ENCODE measurements at regions not wholly inside any gene's neighbourhood (a gene's known extent, or its start where the extent isn't known, plus 50 kb on each side); places are given as distances from the start of the nearest gene placed in this dataset.

DNA sequence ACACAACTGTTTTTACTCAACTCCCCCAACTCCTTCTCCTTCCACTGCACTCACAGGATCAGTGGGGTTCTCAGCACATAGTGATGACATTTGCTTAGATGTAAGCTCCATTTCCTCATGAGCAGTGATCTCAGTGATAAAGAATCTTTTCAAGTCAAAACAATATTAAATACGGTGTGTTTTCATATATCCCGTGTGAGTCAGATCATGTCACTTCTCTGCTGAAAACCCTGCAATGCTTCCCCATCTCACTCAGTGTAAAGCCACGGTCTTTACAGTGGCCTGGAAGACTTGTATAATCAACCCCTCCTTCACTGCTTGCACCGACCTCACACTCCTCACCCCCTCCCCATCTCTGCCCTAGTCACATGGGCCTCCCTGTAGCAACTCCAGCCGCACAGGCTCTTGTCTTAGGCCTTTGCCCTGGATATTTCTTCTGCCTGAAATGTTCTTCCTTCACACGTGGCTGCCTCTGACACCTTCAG lies 149.7 kb upstream of the ARHGAP5 start:
- peak; percentile 32 for DNase-seq (ENCODE audit: extremely low spot score)
- ChIA-PET POLR2A (interaction anchor here (1.2 kb wide), 1 partner anchor 39 kb away, joined by 3 read pairs; no protein-coding TSS in a partner anchor), CTCF (interaction anchor here (0.6 to 3.2 kb wide), 9 partner anchors 8 to 487 kb away, joined by 3 to 10 read pairs (median 5); no protein-coding TSS in a partner anchor)

DNA sequence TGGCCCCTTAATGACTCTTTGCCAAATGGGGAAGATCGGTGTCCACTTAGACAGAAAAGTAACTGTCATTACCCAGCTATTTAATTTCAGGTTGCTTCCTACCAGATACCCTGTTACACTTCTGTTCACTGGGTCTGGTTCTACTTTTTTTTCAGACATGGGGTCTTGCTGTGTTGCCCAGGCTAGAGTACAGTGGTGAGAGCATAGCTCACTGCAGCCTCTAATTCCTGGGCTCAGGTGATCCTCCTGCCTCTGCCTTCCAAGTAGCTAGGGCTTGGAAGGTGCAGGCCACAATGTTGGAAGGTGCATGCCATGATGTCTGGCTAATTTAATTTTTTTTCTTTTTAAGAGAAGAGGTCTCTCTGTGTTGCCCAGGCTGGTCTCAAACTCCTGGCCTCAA lies 147.0 kb upstream of the ARHGAP5 start:
- TF ChIP-seq HDGF (IDR thresholded peaks at IDR 0.05; ENCODE audit: borderline replicate concordance) (no peak), SUZ12 (IDR thresholded peaks at IDR 0.05) (no peak)
- no peak for DNase-seq (ENCODE audit: extremely low spot score)
- ChIA-PET CTCF (no interaction called here), POLR2A (interaction anchor here (2.2 kb wide), 1 partner anchor 146 kb away, joined by 6 read pairs; no protein-coding TSS in a partner anchor)

More for the DNA sequence above, 149.7 kb upstream of the ARHGAP5 start:
- TF ChIP-seq NFRKB (IDR thresholded peaks at IDR 0.05) (no peak), TARDBP (IDR thresholded peaks at IDR 0.05) (no peak), FOXM1 (IDR thresholded peaks at IDR 0.05; ENCODE audit: borderline replicate concordance) (no peak), SUZ12 (IDR thresholded peaks at IDR 0.05) (no peak), HDGF (IDR thresholded peaks at IDR 0.05; ENCODE audit: borderline replicate concordance) (no peak), ARNT (IDR thresholded peaks at IDR 0.05) (no peak), CTBP1 (IDR thresholded peaks at IDR 0.05; ENCODE audit: borderline replicate concordance) (no peak), SP1 (IDR thresholded peaks at IDR 0.05) (no peak), ELF4 (IDR thresholded peaks at IDR 0.05) (no peak), L3MBTL2 (conservative IDR thresholded peaks at IDR 0.05) (no peak; the same call in 1 of the 2 replicates), BHLHE40 (IDR thresholded peaks at IDR 0.05; ENCODE audit: borderline replicate concordance) (no peak), ZNF384 (IDR thresholded peaks at IDR 0.05) (no peak), LEF1 (IDR thresholded peaks at IDR 0.05; ENCODE audit: borderline replicate concordance) (no peak), FOXA1 (IDR thresholded peaks at IDR 0.05) (no peak), FOXK2 (IDR thresholded peaks at IDR 0.05) (no peak)
- TF ChIP-seq, protein P1, sequence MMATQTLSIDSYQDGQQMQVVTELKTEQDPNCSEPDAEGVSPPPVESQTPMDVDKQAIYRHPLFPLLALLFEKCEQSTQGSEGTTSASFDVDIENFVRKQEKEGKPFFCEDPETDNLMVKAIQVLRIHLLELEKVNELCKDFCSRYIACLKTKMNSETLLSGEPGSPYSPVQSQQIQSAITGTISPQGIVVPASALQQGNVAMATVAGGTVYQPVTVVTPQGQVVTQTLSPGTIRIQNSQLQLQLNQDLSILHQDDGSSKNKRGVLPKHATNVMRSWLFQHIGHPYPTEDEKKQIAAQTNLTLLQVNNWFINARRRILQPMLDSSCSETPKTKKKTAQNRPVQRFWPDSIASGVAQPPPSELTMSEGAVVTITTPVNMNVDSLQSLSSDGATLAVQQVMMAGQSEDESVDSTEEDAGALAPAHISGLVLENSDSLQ (IDR thresholded peaks at IDR 0.05): no peak

DNA sequence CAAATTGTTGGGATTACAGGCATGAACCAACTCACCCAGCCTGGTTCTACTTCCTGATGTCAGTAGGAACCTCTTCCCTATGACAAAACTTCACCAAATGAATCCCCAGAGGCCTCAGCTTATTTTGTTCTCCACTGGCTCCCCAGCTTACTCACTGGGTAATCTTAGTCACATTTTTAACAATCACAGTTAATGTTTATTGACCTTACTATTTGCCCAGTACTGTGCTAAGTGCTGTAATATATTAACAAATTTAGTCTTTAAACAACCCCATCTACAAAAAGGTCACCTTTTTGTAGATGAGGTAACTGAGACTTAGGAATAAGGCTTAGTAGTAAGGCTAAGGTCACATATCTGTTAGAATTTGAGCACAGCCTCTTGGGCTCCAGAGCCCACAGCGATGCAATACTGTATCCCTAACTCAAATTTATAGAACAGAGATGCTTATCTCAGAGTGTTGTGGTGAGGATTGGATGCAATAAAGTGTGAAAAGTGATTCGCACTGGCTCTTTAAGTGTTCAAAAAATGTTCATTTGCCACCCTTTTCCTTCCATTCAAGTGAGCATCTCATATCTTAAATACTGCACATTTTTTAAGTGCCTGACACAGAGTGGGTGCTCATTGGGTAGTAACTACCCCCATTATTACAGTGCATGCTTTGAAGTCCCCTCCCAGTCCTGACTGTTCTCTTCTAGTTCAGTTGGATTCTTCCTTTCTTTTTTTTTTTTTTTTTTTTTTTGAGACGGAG lies 146.4 kb upstream of the ARHGAP5 start:
- ChIA-PET POLR2A (interaction anchor here (2.2 kb wide), 1 partner anchor 146 kb away, joined by 6 read pairs; no protein-coding TSS in a partner anchor), CTCF (interaction anchor here (0.9 kb wide), 1 partner anchor 629 kb away, joined by 3 read pairs; no protein-coding TSS in a partner anchor)
- TF ChIP-seq ZNF384 (IDR thresholded peaks at IDR 0.05) (peak; percentile 48; the same call in 1 of the 2 replicates), SUZ12 (IDR thresholded peaks at IDR 0.05) (no peak), CTBP1 (IDR thresholded peaks at IDR 0.05; ENCODE audit: borderline replicate concordance) (no peak), ELF4 (IDR thresholded peaks at IDR 0.05) (no peak), SP1 (IDR thresholded peaks at IDR 0.05) (no peak), FOXM1 (IDR thresholded peaks at IDR 0.05; ENCODE audit: borderline replicate concordance) (no peak)
- no peak for DNase-seq (ENCODE audit: extremely low spot score)

DNA sequence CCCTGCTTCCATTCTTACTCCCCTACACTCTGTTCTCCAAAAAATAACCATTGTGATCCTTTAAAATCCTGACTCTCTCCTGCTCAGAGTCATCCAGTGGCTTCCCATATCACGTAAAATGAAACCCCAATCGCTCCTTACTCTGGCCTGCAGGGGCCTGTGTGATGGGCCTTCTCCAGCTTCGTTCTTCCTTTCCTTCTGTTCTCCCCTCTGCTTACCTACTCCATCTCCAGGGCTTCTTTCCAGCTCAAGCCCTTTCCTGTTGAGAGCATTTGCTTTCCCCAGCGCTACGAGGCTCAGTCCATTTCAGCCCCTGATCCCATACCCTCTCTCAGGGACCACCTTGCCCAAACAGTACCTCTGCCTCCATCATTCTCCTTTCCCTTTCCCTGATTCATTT lies 144.4 kb upstream of the ARHGAP5 start:
- DNase-seq (ENCODE audit: extremely low spot score): no peak
- CTCF ChIA-PET: no interaction called here

DNA sequence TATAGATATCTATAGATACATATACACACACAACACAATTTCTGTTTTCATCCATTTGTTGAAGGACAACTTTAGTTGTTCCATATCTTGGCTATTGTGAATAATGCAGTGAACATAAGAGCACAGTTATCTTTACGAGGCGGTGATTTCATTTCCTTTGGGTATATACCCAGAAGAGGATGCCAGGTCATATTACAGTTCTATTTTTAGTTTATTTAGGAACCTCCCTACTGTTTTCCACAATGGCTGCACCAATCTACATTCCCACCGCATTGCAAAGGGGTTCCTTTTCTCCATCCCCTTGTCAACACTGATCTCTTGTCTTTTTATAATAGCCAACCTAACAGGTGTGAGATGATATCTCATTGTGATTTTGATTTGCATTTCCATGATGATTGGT lies 143.4 kb upstream of the ARHGAP5 start:
- DNase-seq (ENCODE audit: extremely low spot score): peak; percentile 31
- ChIA-PET CTCF (interaction anchor here (0.7 to 1.4 kb wide), 4 partner anchors 84 to 326 kb away, joined by 3 to 4 read pairs (median 3); no protein-coding TSS in a partner anchor), POLR2A (interaction anchor here (1.3 kb wide), 1 partner anchor 143 kb away, joined by 7 read pairs; the partner anchor contains the start of gene ARHGAP5)

More for the DNA sequence above, 144.4 kb upstream of the ARHGAP5 start:
- TF ChIP-seq FOXM1 (IDR thresholded peaks at IDR 0.05; ENCODE audit: borderline replicate concordance) (no peak), BHLHE40 (IDR thresholded peaks at IDR 0.05; ENCODE audit: borderline replicate concordance) (no peak), TARDBP (IDR thresholded peaks at IDR 0.05) (no peak), ZNF384 (IDR thresholded peaks at IDR 0.05) (no peak), CTBP1 (IDR thresholded peaks at IDR 0.05; ENCODE audit: borderline replicate concordance) (no peak), ELF4 (IDR thresholded peaks at IDR 0.05) (no peak), SP1 (IDR thresholded peaks at IDR 0.05) (no peak), NFRKB (IDR thresholded peaks at IDR 0.05) (no peak), SUZ12 (IDR thresholded peaks at IDR 0.05) (no peak), L3MBTL2 (conservative IDR thresholded peaks at IDR 0.05) (no peak), FOXK2 (IDR thresholded peaks at IDR 0.05) (no peak), ARNT (IDR thresholded peaks at IDR 0.05) (no peak), FOXA1 (IDR thresholded peaks at IDR 0.05) (no peak), HDGF (IDR thresholded peaks at IDR 0.05; ENCODE audit: borderline replicate concordance) (no peak), LEF1 (IDR thresholded peaks at IDR 0.05; ENCODE audit: borderline replicate concordance) (no peak)
- TF ChIP-seq, protein P1 (IDR thresholded peaks at IDR 0.05): no peak
- POLR2A ChIA-PET: no interaction called here

More for the DNA sequence above, 143.4 kb upstream of the ARHGAP5 start:
- TF ChIP-seq ARNT (IDR thresholded peaks at IDR 0.05) (no peak), ZNF384 (IDR thresholded peaks at IDR 0.05) (no peak), CTBP1 (IDR thresholded peaks at IDR 0.05; ENCODE audit: borderline replicate concordance) (no peak), TARDBP (IDR thresholded peaks at IDR 0.05) (no peak), HDGF (IDR thresholded peaks at IDR 0.05; ENCODE audit: borderline replicate concordance) (no peak), ELF4 (IDR thresholded peaks at IDR 0.05) (no peak), SUZ12 (IDR thresholded peaks at IDR 0.05) (no peak), LEF1 (IDR thresholded peaks at IDR 0.05; ENCODE audit: borderline replicate concordance) (no peak), L3MBTL2 (conservative IDR thresholded peaks at IDR 0.05) (no peak), BHLHE40 (IDR thresholded peaks at IDR 0.05; ENCODE audit: borderline replicate concordance) (no peak), SP1 (IDR thresholded peaks at IDR 0.05) (no peak), FOXK2 (IDR thresholded peaks at IDR 0.05) (no peak), FOXA1 (IDR thresholded peaks at IDR 0.05) (no peak), FOXM1 (IDR thresholded peaks at IDR 0.05; ENCODE audit: borderline replicate concordance) (no peak), NFRKB (IDR thresholded peaks at IDR 0.05) (no peak)
- TF ChIP-seq, protein P1 (IDR thresholded peaks at IDR 0.05): no peak

Measured in HEK293T (cell line).